ENCODE measurements at regions not wholly inside any gene's neighbourhood (a gene's known extent, or its start where the extent isn't known, plus 50 kb on each side); places are given as distances from the start of the nearest gene placed in this dataset.
A peak's percentile ranks its signal among the peaks of the same experiment; 100 is the strongest.
"Not testable (repeated sequence)": the region's sequence is repeated elsewhere in the genome, so short reads cannot be mapped to it uniquely, and the experiment has no call there.

DNA sequence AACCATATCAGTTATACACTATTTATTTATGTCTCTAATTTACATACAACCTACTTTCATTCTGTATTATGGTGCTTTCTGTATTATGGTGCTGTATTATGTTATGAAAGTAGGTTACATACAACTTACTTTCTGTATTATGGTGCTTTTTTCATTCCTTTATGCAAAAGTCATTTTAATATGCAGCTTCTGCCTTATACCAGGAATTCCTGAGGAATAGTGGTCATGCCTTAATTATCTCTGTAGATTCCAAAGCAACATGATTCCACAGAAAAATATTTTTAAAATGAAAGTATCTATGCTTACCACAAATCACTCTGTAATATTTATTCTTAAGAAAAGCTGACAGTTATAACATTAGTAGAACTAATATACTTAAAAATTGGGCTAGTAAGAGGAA lies 922.0 kb upstream of the NRXN1 start:
- no peak for DNase-seq (ENCODE audit: low spot score in 2 of 2)

GRCh38 chr2:51921076-51921475 lies 889.1 kb upstream of the NRXN1 start:
- DNase-seq (ENCODE audit: low spot score in 2 of 2) (no peak), FAIRE-seq (no peak)

More for the DNA sequence above, 922.0 kb upstream of the NRXN1 start:
- FAIRE-seq = no peak

GRCh38 chr2:51920509-51920908 lies 888.6 kb upstream of the NRXN1 start:
- FAIRE-seq = no peak
- DNase-seq (ENCODE audit: low spot score in 2 of 2) = no peak

DNA sequence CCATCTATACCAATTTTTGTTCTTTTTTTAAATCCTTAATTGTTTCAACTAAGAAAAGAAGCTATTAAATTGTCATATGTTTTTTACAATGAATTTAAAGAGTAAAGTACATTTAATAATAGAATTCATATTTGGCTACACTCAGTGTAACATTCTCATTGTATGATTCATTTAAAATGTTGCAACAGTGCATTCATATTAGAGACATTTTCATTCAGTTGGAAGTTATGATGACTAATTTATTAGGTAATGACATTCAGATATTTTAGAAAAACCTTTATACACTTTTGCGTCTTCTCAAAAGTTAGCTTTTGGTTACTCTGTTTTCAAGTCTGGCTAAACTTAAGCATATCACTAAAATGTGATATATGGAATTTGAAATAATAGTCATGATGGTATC lies 887.5 kb upstream of the NRXN1 start:
- DNase-seq (ENCODE audit: low spot score in 2 of 2) = no peak
- no peak for FAIRE-seq

DNA sequence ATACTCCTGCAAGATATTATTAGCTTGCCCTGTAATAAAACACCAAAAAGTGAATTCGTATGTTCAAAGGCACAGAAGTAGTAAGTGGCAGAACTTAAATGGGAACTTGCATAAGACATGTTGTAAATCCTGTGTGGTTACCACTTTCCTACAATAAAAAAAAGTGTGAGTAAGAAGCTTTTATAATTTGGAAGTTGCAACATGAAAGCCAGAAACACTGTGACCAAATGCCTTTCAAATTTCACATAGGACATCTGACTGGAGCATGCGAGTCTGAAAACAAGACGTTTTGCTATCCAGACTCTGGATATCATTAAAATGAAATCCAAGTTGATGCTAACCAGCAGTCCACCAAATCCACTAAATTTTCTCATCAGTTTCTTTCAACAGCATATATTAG lies 886.2 kb upstream of the NRXN1 start:
- DNase-seq (ENCODE audit: low spot score in 2 of 2) (no peak), FAIRE-seq (no peak)

GRCh38 chr2:51903728-51904127 lies 871.8 kb upstream of the NRXN1 start:
- DNase-seq (ENCODE audit: low spot score in 2 of 2) = no peak
- FAIRE-seq = no peak

- DNase-seq (ENCODE audit: low spot score in 2 of 2) (no peak), FAIRE-seq (no peak)
Observed at GRCh38 chr2:51899643-51900042, 867.7 kb upstream of the NRXN1 start.

DNA sequence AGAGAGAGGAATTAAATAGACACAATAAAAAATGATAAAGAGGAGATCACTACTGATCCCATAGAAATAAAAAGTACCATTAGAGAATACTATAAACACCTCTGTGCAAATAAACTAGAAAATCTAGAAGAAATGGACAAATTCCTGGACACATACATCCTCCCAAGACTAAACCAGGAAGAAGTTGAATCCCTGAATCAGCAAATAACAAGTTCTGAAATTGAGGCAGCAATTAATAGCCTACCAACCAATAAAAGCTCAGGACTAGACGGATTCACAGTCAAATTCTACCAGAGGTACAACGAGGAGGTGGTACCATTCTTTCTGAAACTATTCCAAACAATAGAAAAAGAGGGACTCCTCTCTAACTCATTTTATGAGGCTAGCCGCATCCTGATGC lies 862.7 kb upstream of the NRXN1 start:
- not testable (repeated sequence) for DNase-seq (ENCODE audit: low spot score in 2 of 2)

DNA sequence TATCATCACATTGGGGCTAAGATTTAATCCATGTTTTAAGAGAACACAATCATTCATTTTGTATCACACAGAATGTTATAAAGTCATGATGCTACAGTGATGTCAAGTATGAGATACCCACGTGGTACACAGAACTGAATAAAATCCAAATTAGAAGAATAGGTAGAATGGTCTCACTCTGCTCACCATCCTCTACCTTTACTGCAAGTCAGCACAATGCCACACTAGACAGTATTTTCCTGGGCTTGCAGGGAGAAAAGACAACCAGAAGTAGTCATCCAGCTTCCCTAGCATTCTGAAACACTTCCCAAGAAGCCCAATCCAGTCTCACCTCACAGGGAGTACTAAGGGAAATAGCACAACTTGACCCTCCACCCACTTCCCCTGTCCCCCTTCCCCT lies 856.2 kb upstream of the NRXN1 start:
- no peak for FAIRE-seq
- DNase-seq (ENCODE audit: low spot score in 2 of 2) = no peak

More for the DNA sequence above, 862.7 kb upstream of the NRXN1 start:
- not testable (repeated sequence) for FAIRE-seq

GRCh38 chr2:51881673-51882072 lies 849.7 kb upstream of the NRXN1 start:
- no peak for FAIRE-seq
- DNase-seq (ENCODE audit: low spot score in 2 of 2) = no peak

DNA sequence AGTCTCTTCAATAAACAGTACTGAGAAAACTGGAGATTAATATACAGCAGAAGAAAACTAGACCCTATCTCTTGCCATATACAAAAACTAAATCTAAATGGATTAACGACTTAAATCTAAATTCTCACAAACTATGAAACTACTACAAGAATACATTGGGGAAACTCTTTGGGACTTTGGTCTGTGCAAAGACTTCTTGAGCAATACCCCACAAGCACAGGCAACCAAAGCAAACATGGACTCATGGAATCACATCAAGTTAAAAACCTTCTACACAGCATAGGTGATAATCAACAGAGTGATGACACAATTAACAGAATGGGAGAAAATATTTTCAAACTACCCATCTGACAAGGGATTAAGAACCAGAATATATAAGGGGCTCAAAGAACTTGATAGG lies 848.2 kb upstream of the NRXN1 start:
- no peak for DNase-seq (ENCODE audit: low spot score in 2 of 2)
- no peak for FAIRE-seq

DNA sequence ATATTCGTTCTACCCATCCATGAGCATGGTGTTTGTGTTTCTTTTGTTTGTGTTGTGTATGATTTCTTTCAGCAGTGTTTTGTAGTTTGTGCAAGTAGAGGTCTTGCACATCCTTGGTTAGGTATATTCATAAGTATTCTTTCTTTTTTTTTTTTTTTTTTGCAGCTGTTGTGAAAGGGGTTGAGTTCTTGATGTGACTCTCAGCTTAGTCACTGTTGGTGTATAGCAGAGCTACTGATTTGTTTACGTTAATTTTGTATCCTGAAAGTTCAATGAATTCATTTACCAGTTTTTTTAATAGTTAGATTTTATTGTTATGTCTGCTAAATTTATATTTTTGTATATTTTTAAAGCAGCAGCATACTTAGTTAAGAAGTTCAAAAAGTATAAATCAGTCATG lies 834.4 kb upstream of the NRXN1 start:
- DNase-seq (ENCODE audit: low spot score in 2 of 2) (no peak), FAIRE-seq (no peak)

DNA sequence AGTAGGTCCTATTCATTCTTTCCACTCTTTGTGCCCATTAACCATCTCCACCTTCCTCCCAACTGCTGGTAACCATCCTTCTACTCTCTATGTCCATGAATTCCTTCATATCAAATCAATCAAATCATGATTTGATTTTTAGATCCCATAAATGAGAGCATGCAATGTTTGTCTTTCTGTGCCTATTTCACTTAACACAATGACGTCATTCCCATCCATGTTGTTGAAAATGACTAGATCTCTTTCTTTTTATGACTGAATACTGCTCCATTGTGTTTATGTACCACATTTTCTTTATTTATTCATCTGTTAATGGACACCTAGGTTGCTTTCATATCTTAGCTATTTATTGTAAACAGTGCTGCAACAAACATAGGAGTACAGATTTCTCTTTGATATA lies 827.3 kb upstream of the NRXN1 start:
- DNase-seq (ENCODE audit: low spot score in 2 of 2) (no peak), FAIRE-seq (no peak)

DNA sequence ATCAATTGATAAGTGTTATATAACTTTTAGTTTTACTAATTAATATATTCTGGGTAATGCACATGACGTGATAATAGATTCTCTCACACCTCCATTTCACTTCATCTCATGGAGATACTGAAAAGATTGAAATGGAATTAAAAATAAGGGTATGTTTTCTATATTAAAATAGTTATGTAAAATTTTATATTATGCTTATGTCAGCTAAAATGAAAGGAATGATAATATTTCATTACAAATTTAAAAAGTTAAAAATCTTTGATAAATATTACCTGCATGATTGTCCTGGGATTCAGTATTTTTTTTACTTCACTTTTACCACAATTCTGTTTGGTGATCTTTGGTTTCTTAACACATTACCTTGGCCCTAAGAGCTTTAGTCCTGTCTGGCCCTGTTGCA lies 823.8 kb upstream of the NRXN1 start:
- DNase-seq (ENCODE audit: low spot score in 2 of 2) = no peak
- peak; percentile 70 for FAIRE-seq

- FAIRE-seq = no peak
- DNase-seq (ENCODE audit: low spot score in 2 of 2) = no peak
Observed at GRCh38 chr2:51846796-51847195, 814.9 kb upstream of the NRXN1 start.

DNA sequence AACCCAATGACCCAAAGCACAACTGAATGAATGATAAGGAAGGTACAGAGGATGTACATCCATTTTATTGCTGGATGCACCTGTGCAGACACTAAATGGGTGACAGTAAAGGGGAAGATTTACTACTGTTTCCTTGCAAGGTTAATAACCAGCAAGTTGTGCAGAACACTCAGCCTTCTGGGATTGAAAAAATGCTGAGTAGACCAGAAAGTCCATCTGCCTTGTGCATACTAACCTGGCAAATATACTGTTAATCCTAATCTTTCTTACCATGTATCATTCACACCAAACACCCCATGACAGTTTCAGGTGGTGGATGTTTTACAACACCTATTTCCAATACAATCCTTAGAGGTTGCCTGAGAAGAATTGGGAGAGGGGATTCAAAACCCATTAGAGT lies 814.1 kb upstream of the NRXN1 start:
- no peak for FAIRE-seq
- DNase-seq (ENCODE audit: low spot score in 2 of 2) = no peak

DNA sequence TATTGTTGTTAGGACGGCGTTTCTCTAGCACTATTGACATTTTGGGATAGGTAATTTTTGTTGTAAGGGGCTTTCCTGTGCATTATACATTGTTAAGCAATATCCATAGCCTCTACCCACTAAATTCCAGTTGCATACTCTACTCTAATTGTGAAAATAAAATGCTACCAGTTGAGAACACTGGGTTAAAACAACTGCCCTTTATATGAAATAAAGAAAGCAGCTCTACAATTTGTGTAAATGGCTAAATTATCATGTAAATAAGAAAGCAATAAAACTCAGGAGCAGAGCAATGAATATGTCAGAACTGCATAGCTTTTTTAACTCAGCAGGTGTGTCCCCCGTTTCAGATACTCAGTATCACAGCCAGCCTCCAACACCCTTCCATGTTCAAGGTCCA lies 812.7 kb upstream of the NRXN1 start:
- no peak for FAIRE-seq
- no peak for DNase-seq (ENCODE audit: low spot score in 2 of 2)

DNA sequence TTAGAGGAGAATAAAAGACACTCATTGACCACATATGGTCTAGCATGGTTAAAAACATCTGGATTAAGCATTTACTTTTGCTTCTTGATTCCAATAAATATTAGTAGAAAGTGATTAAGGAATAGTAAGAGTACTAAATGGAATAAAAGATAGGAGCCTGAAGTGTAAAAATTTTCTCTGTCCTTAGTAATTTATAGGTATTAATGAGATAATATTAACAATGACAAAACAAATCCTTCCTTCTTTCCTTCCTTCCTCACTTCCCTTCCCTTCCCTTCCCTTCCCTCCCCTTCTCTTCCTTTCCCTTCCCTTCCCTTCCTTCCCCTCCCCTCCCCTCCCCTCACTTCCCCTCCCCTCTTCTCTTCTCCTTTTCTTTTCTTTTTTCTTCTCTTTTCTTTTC lies 797.5 kb upstream of the NRXN1 start:
- FAIRE-seq = no peak
- DNase-seq (ENCODE audit: low spot score in 2 of 2) = no peak

- FAIRE-seq (no peak), DNase-seq (ENCODE audit: low spot score in 2 of 2) (no peak)
Observed at GRCh38 chr2:51825823-51826222, 793.9 kb upstream of the NRXN1 start.

- no peak for DNase-seq (ENCODE audit: low spot score in 2 of 2)
Observed at GRCh38 chr2:51813247-51813646, 781.3 kb upstream of the NRXN1 start.

DNA sequence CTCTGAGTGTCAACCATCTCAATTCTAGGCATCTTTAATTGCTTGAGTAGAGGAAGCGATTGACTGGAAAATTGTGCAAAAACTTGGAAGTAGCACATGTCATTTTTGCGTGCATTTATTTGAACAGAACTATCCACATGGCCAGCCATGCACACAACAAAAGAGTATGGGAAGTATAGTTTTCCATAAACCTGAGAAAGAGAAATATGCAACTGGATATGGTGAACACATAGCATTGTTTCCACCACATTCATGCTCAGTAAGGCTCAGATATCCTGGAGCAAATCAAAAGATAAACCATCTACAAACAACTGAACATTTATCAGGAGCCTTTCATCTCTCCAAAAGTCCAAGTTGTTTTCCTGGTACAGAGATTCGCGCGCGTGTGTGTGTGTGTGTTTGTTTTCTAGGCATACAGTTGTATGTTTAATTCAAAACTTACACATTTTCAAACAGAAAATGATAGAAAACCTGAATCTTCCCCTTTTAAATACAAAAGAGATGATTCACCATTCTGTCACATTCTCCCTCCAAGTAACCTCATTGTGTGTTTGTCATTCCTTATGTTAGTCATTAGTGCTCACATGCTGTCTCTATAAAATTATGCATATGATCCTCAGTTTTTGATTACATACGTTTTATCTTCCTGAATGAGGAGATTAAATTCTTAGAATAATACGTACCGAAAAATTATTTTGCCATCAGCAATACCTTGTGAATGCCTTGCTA lies 780.4 kb upstream of the NRXN1 start:
- FAIRE-seq = no peak

More at GRCh38 chr2:51813247-51813646, 781.3 kb upstream of the NRXN1 start:
- no peak for FAIRE-seq

GRCh38 chr2:51810197-51810596 lies 778.3 kb upstream of the NRXN1 start:
- DNase-seq (ENCODE audit: low spot score in 2 of 2) = no peak
- FAIRE-seq = no peak

More for the DNA sequence above, 780.4 kb upstream of the NRXN1 start:
- no peak for DNase-seq (ENCODE audit: low spot score in 2 of 2)

GRCh38 chr2:51807229-51807628 lies 775.3 kb upstream of the NRXN1 start:
- no peak for DNase-seq (ENCODE audit: low spot score in 2 of 2)
- FAIRE-seq = no peak
